OCI-LY1 (cell line): ENCODE measurements at regions not wholly inside any gene's neighbourhood (a gene's known extent, or its start where the extent isn't known, plus 50 kb on each side); places are given as distances from the start of the nearest gene placed in this dataset.

Experiments
- H2AFZ ChIP-seq: fragments of 200-600 bp; sonication (generic), shearing (Covaris generic); 2 replicates; pipeline ENCODE4 v1.6.0; 2014; ENCODE audit warnings: antibody characterized with exemption, mild to moderate bottlenecking, low read length
- H3F3A ChIP-seq: fragments of 200-600 bp; sonication (generic), shearing (Covaris generic); 2 replicates; pipeline ENCODE4 v1.6.0; 2014; ENCODE audit warnings: mild to moderate bottlenecking, antibody characterized with exemption, low read length, moderate library complexity; ENCODE audit not compliant: insufficient read depth
- H3K27ac ChIP-seq: fragments of 200-600 bp; sonication (generic); 2 replicates; pipeline ENCODE4 v1.5.1; 2014; ENCODE audit warnings: low read length, mixed run types, mild to moderate bottlenecking, low read depth; ENCODE audit not compliant: poor library complexity, severe bottlenecking
- H3K27me3 ChIP-seq: fragments of 200-600 bp; sonication (generic); 2 replicates; pipeline ENCODE4 v1.6.0; 2014; ENCODE audit warnings: antibody characterized with exemption, mild to moderate bottlenecking, low read length, moderate library complexity; ENCODE audit not compliant: insufficient read depth
- H3K36me3 ChIP-seq: fragments of 200-600 bp; sonication (generic); 2 replicates; pipeline ENCODE4 v1.6.1; 2014; ENCODE audit warnings: mild to moderate bottlenecking, antibody characterized with exemption, low read length, moderate library complexity, mixed read lengths; ENCODE audit not compliant: insufficient read depth
- H3K4me1 ChIP-seq: fragments of 200-600 bp; sonication (generic); 2 replicates; pipeline ENCODE4 v1.5.1; 2014; ENCODE audit warnings: mild to moderate bottlenecking, low read length, moderate library complexity; ENCODE audit not compliant: insufficient read depth, severe bottlenecking
- H3K4me2 ChIP-seq: fragments of 200-600 bp; sonication (generic), shearing (Covaris generic); 2 replicates; pipeline ENCODE4 v1.6.1; 2014; ENCODE audit warnings: low read length
- H3K4me3 ChIP-seq: fragments of 200-600 bp; sonication (generic); 2 replicates; pipeline ENCODE4 v1.5.1; 2014; ENCODE audit warnings: low read length, low read depth, mild to moderate bottlenecking, mixed read lengths; ENCODE audit not compliant: poor library complexity, severe bottlenecking
- H3K79me2 ChIP-seq: fragments of 200-600 bp; shearing (Covaris generic); 2 replicates; pipeline ENCODE4 v1.6.1; 2016; ENCODE audit warnings: mixed run types, low read length, mixed read lengths; ENCODE audit not compliant: insufficient read depth
- H3K9ac ChIP-seq: fragments of 200-600 bp; sonication (generic), shearing (Covaris generic); 2 replicates; pipeline ENCODE4 v1.6.1; 2014; ENCODE audit warnings: mild to moderate bottlenecking, low read length, mixed read lengths
- H3K9me2 ChIP-seq: fragments of 200-600 bp; sonication (generic), shearing (Covaris generic); 2 replicates; pipeline ENCODE4 v1.6.1; 2014; ENCODE audit warnings: low read depth, mild to moderate bottlenecking, low read length, mixed read lengths
- H3K9me3 ChIP-seq: fragments of 200-600 bp; shearing (Covaris generic); 2 replicates; pipeline ENCODE4 v1.6.1; 2014; ENCODE audit warnings: low read length, mixed read lengths
- H4K20me1 ChIP-seq: fragments of 200-600 bp; sonication (generic), shearing (Covaris generic); 2 replicates; pipeline ENCODE4 v1.6.0; 2016; ENCODE audit warnings: mild to moderate bottlenecking, low read length; ENCODE audit not compliant: insufficient read depth
- CTCF ChIP-seq: fragments of 200-600 bp; sonication (generic), shearing (Covaris generic); IDR thresholded peaks from 2 replicates; pipeline ENCODE4 v1.5.1; 2017; ENCODE audit warnings: mild to moderate bottlenecking, antibody characterized with exemption, low read length, moderate library complexity, mixed read lengths
- EZH2 ChIP-seq: fragments of 200-600 bp; sonication (generic), shearing (Covaris generic); IDR thresholded peaks from 2 replicates; pipeline ENCODE4 v1.8.0; 2017; ENCODE audit warnings: borderline replicate concordance, mixed run types, mild to moderate bottlenecking, antibody characterized with exemption, low read length, moderate library complexity, mixed read lengths

DNA sequence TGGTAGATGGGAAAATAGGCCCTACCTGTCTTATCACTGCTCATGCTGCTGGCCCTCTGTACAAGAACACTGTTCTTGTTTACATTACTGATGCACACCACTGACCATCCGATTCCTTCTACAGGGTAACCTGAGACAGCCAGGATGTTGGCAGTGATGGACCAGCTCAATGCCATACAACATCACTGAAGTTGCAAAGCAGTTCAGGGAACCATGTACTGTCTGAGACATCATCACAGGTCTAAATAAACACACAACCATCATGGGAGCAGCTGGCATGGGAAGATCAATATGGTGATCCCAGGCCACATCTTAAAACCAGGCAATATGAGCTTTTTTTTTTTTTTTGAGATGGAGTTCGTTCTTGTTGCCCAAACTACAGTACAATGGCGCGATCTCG lies 59.0 kb downstream of the IARS1 start:
- Histone ChIP-seq H3K36me3 (peaks cover 96% of the 10 kb centered on the region), H3K9ac (no peak overlapping the region), H3K27ac (no peak overlapping the region), H3K9me2 (no peaks in the 10 kb centered on the region), H3K4me2 (no peak overlapping the region), H3K4me3 (no peak overlapping the region), H3F3A (no peaks in the 10 kb centered on the region), H3K4me1 (no peaks in the 10 kb centered on the region), H2AFZ (no peak overlapping the region), H3K9me3 (no peaks in the 10 kb centered on the region), H3K27me3 (no peaks in the 10 kb centered on the region), H4K20me1 (no peaks in the 10 kb centered on the region), H3K79me2 (no peaks in the 10 kb centered on the region)
- no peak for TF ChIP-seq EZH2
- TF ChIP-seq CTCF, result no peak

GRCh38 chr9:92232190-92232589 lies 61.3 kb downstream of the IARS1 start:
- Histone ChIP-seq H3K4me1 (no peaks in the 10 kb centered on the region), H2AFZ (no peak overlapping the region), H3K4me3 (no peak overlapping the region), H3F3A (no peaks in the 10 kb centered on the region), H3K36me3 (peaks cover 90% of the 10 kb centered on the region), H3K4me2 (no peak overlapping the region), H3K9ac (no peak overlapping the region), H3K9me2 (no peaks in the 10 kb centered on the region), H4K20me1 (no peaks in the 10 kb centered on the region), H3K79me2 (no peaks in the 10 kb centered on the region), H3K27ac (no peak overlapping the region), H3K9me3 (no peaks in the 10 kb centered on the region), H3K27me3 (no peaks in the 10 kb centered on the region)
- TF ChIP-seq EZH2 (no peak), CTCF (no peak)

- Histone ChIP-seq H2AFZ (no peak overlapping the region), H3K27me3 (no peaks in the 10 kb centered on the region), H3K9me2 (no peaks in the 10 kb centered on the region), H4K20me1 (no peaks in the 10 kb centered on the region), H3K79me2 (no peaks in the 10 kb centered on the region), H3K4me3 (no peak overlapping the region), H3K9ac (no peak overlapping the region), H3F3A (no peaks in the 10 kb centered on the region), H3K9me3 (no peaks in the 10 kb centered on the region), H3K4me2 (no peak overlapping the region), H3K36me3 (peaks cover 86% of the 10 kb centered on the region), H3K27ac (no peak overlapping the region), H3K4me1 (no peaks in the 10 kb centered on the region)
- TF ChIP-seq CTCF (no peak), EZH2 (no peak)
These were observed 64.9 kb downstream of the IARS1 start for GRCh38 chr9:92228628-92229027.
